SK-N-SH (cell line): ENCODE measurements at regions not wholly inside any gene's neighbourhood (a gene's known extent, or its start where the extent isn't known, plus 50 kb on each side); places are given as distances from the start of the nearest gene placed in this dataset.

ENCODE experiments used
- CTCF ChIP-seq: fragments of 200-600 bp; sonication (generic); IDR thresholded peaks from 2 replicates; pipeline ENCODE4 v1.6.1; 2017; ENCODE audit warnings: antibody characterized with exemption, mild to moderate bottlenecking, moderate library complexity
- EP300 ChIP-seq, 2 experiments: IDR thresholded peaks; 2 replicates each; pipeline versions ENCODE4 v1.4.0 to v1.6.1; 2012; ENCODE audit warnings: borderline replicate concordance in 1 of 2, low read depth in 1 of 2, low read length in 1 of 2
- EZH2phosphoT487 ChIP-seq: fragments of 200-600 bp; sonication (generic); IDR thresholded peaks from 2 replicates; pipeline ENCODE4 v1.6.1; 2017; ENCODE audit warnings: low read depth, mixed run types, mild to moderate bottlenecking, antibody characterized with exemption, moderate library complexity, borderline replicate concordance
- FOSL2 ChIP-seq: IDR thresholded peaks from 2 replicates; pipeline ENCODE4 v1.4.0; 2012; ENCODE audit warnings: low read depth, mild to moderate bottlenecking, moderate library complexity, borderline replicate concordance
- GABPA ChIP-seq: IDR thresholded peaks from 2 replicates; pipeline ENCODE4 v1.4.0; 2012; ENCODE audit warnings: low read depth, mild to moderate bottlenecking
- MAX ChIP-seq: IDR thresholded peaks from 2 replicates; pipeline ENCODE4 v1.4.0; 2012; ENCODE audit warnings: low read depth
- PBX3 ChIP-seq: IDR thresholded peaks from 2 replicates; pipeline ENCODE4; 2012
- RAD21 ChIP-seq: IDR thresholded peaks from 2 replicates; pipeline ENCODE4 v1.6.1; 2012; ENCODE audit warnings: mild to moderate bottlenecking, low read length
- RCOR1 ChIP-seq: fragments of 150-350 bp; IDR thresholded peaks from 2 replicates; pipeline ENCODE4 v1.6.1; 2017; ENCODE audit warnings: antibody characterized with exemption, low read length
- REST ChIP-seq: IDR thresholded peaks from 2 replicates; pipeline ENCODE4 v1.6.1; 2012; ENCODE audit warnings: mild to moderate bottlenecking, low read depth, low read length, moderate library complexity
- SMC3 ChIP-seq: IDR thresholded peaks from 2 replicates; pipeline ENCODE4 v1.6.1; 2012; ENCODE audit warnings: low read depth, low read length, improper control_type of control experiment

GRCh38 chr6:66068033-66068432 is 361.0 kb upstream of the EYS start:
- no peak for TF ChIP-seq CTCF
- TF ChIP-seq MAX = no peak
- TF ChIP-seq RAD21 = no peak
- TF ChIP-seq PBX3 = no peak
- no peak for TF ChIP-seq EZH2phosphoT487
- no peak for TF ChIP-seq REST
- TF ChIP-seq SMC3 = no peak
- TF ChIP-seq RCOR1 = peak; percentile 61; the same call in 1 of the 2 replicates
- TF ChIP-seq EP300 (IDR thresholded peaks at IDR 0.05; ENCODE audit: borderline replicate concordance in 1 of 2, low read depth in 1 of 2, low read length in 1 of 2) = peak in 1 of 2 experiments; percentile 69; a peak in 1 of 4 replicates
- no peak for TF ChIP-seq FOSL2
- TF ChIP-seq GABPA = no peak
